ENCODE measurements at regions not wholly inside any gene's neighbourhood (a gene's known extent, or its start where the extent isn't known, plus 50 kb on each side); places are given as distances from the start of the nearest gene placed in this dataset.

- TF ChIP-seq CTCF (IDR thresholded peaks at IDR 0.05; ENCODE audit: extremely low read depth, insufficient read depth, missing control alignments): no peak
- in situ Hi-C loops (cut with MboI; ENCODE audit: low pct_unique_long_range_greater_than_20kb, low sequenced_read_pairs, unreplicated experiment): no loop called here
- DNase-seq (ENCODE audit: low spot score): no peak
Observed at GRCh38 chr10:2121315-2121714, 384.0 kb upstream of the ADARB2 start.

- DNase-seq (ENCODE audit: low spot score): no peak
- in situ Hi-C loops (cut with MboI; ENCODE audit: low pct_unique_long_range_greater_than_20kb, low sequenced_read_pairs, unreplicated experiment): no loop called here
- no peak for TF ChIP-seq CTCF (IDR thresholded peaks at IDR 0.05; ENCODE audit: extremely low read depth, insufficient read depth, missing control alignments)
Observed at GRCh38 chr10:2120746-2121145, 383.4 kb upstream of the ADARB2 start.

GRCh38 chr10:2119316-2119715 lies 382.0 kb upstream of the ADARB2 start:
- in situ Hi-C loops (cut with MboI; ENCODE audit: low pct_unique_long_range_greater_than_20kb, low sequenced_read_pairs, unreplicated experiment): no loop called here
- no peak for DNase-seq (ENCODE audit: low spot score)
- TF ChIP-seq CTCF (IDR thresholded peaks at IDR 0.05; ENCODE audit: extremely low read depth, insufficient read depth, missing control alignments): no peak

- TF ChIP-seq CTCF (IDR thresholded peaks at IDR 0.05; ENCODE audit: extremely low read depth, insufficient read depth, missing control alignments): no peak
- in situ Hi-C loops (cut with MboI; ENCODE audit: low pct_unique_long_range_greater_than_20kb, low sequenced_read_pairs, unreplicated experiment): no loop called here
- no peak for DNase-seq (ENCODE audit: low spot score)
Observed at GRCh38 chr10:2118201-2118600, 380.9 kb upstream of the ADARB2 start.

GRCh38 chr10:2117641-2118040 lies 380.3 kb upstream of the ADARB2 start:
- in situ Hi-C loops (cut with MboI; ENCODE audit: low pct_unique_long_range_greater_than_20kb, low sequenced_read_pairs, unreplicated experiment): no loop called here
- no peak for TF ChIP-seq CTCF (IDR thresholded peaks at IDR 0.05; ENCODE audit: extremely low read depth, insufficient read depth, missing control alignments)
- DNase-seq (ENCODE audit: low spot score): no peak

- no peak for TF ChIP-seq CTCF (IDR thresholded peaks at IDR 0.05; ENCODE audit: extremely low read depth, insufficient read depth, missing control alignments)
- DNase-seq (ENCODE audit: low spot score): no peak
- in situ Hi-C loops (cut with MboI; ENCODE audit: low pct_unique_long_range_greater_than_20kb, low sequenced_read_pairs, unreplicated experiment): no loop called here
Observed at GRCh38 chr10:2111965-2112364, 374.6 kb upstream of the ADARB2 start.

GRCh38 chr10:2108496-2108895 lies 371.2 kb upstream of the ADARB2 start:
- no peak for DNase-seq (ENCODE audit: low spot score)
- in situ Hi-C loops (cut with MboI; ENCODE audit: low pct_unique_long_range_greater_than_20kb, low sequenced_read_pairs, unreplicated experiment): no loop called here
- no peak for TF ChIP-seq CTCF (IDR thresholded peaks at IDR 0.05; ENCODE audit: extremely low read depth, insufficient read depth, missing control alignments)

Measured in GM13977 (cell line).